ENCODE measurements at regions not wholly inside any gene's neighbourhood (a gene's known extent, or its start where the extent isn't known, plus 50 kb on each side); places are given as distances from the start of the nearest gene placed in this dataset.
A peak's percentile ranks its signal among the peaks of the same experiment; 100 is the strongest.
"Not testable (repeated sequence)": the region's sequence is repeated elsewhere in the genome, so short reads cannot be mapped to it uniquely, and the experiment has no call there.

DNA sequence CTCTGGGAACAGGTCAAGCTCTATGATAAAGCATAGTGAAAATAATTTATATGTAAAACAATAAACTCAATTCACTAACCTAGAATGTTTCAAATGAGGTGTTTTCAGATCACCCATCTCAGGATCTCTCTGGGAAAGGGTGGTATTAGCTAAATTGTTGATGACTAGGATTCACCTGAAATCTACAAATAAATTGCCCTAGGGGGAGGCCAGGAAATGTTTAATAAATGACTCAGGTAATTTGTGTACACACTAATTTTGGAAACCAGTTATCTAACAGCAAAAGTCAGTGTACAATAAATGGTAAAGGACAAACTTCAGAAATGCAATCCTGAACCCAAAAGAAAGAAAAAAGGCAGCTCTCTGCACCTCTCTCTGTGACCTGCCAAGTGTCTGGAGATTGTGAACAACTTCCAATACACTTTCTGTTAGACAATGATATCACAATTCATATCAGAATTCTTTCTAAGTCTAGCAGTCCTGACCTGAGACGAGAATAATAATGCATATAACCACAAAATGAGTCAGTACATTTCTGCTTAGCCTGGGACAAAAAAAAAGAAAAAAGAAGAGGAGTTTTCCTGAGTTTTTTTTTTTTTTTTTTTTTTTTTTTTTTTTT, 760.0 kb downstream of the EPHA4 start:
- no peak overlapping the region for H3K9ac ChIP-seq (ENCODE audit: low read depth, low read length)
- H3K36me3 ChIP-seq (ENCODE audit: insufficient read depth, low read length), result no peaks in the 10 kb centered on the region

DNA sequence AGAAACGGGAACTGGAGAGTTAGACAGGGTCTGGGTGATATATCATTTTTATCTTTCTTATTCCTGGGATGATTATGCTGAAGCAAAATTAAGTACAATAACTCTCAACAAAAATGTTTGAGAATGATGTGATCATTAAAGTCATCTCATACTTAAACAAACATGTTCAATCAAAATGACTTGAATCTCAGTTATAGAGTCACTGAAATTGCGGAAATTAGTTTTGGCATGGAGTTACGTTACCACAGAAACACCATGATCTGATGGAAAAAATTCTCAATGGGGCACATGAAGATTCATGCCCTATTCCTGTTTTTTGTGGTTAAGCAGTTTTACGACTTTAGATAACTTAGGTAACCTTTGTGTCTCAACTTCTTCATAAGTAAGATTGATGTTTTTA, 757.7 kb downstream of the EPHA4 start:
- H3K9ac ChIP-seq (ENCODE audit: low read depth, low read length), result no peak overlapping the region
- no peaks in the 10 kb centered on the region for H3K9me3 ChIP-seq (replicated peaks; ENCODE audit: low read length)
- H3K27me3 ChIP-seq (ENCODE audit: control insufficient read depth, insufficient read depth, low read length), result no peaks in the 10 kb centered on the region
- no peaks in the 10 kb centered on the region for H3K36me3 ChIP-seq (ENCODE audit: insufficient read depth, low read length)
- peaks cover 15% of the 10 kb centered on the region for H3K4me1 ChIP-seq (ENCODE audit: control insufficient read depth, insufficient read depth, low read length)
- H3K4me2 ChIP-seq (ENCODE audit: low read length), result no peak overlapping the region
- no peak overlapping the region for H3K4me3 ChIP-seq (ENCODE audit: low read length)

More for the DNA sequence above, 760.0 kb downstream of the EPHA4 start:
- no peaks in the 10 kb centered on the region for H3K9me3 ChIP-seq (replicated peaks; ENCODE audit: low read length)
- H3K4me1 ChIP-seq (ENCODE audit: control insufficient read depth, insufficient read depth, low read length), result peaks cover 15% of the 10 kb centered on the region
- no peak overlapping the region for H3K4me3 ChIP-seq (ENCODE audit: low read length)
- H3K4me2 ChIP-seq (ENCODE audit: low read length), result peak overlapping the region; percentile 8
- no peaks in the 10 kb centered on the region for H3K27me3 ChIP-seq (ENCODE audit: control insufficient read depth, insufficient read depth, low read length)

DNA sequence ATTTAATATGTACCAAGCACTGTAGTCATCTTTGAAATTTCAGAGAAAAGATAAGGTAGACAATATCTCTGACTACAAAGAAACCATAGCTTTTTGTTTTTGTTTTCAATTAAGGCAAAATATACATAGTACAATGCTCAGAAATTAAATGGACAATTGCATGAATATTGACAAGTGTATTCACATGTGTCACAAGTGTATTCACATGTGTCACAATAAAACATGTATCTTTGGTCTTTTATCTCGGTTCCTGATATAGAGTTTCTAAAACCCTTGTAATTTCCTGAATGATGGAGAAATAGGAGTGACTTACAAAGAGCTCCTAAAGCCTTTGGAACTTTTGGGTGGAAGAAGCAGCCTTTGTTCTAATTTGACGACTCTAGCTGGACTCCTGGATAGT, 756.4 kb downstream of the EPHA4 start:
- H3K4me1 ChIP-seq (ENCODE audit: control insufficient read depth, insufficient read depth, low read length), result peaks cover 15% of the 10 kb centered on the region
- H3K27me3 ChIP-seq (ENCODE audit: control insufficient read depth, insufficient read depth, low read length), result no peaks in the 10 kb centered on the region
- H3K36me3 ChIP-seq (ENCODE audit: insufficient read depth, low read length), result no peaks in the 10 kb centered on the region
- no peak overlapping the region for H3K4me3 ChIP-seq (ENCODE audit: low read length)
- H3K9ac ChIP-seq (ENCODE audit: low read depth, low read length), result no peak overlapping the region
- H3K4me2 ChIP-seq (ENCODE audit: low read length), result no peak overlapping the region
- no peaks in the 10 kb centered on the region for H3K9me3 ChIP-seq (replicated peaks; ENCODE audit: low read length)

DNA sequence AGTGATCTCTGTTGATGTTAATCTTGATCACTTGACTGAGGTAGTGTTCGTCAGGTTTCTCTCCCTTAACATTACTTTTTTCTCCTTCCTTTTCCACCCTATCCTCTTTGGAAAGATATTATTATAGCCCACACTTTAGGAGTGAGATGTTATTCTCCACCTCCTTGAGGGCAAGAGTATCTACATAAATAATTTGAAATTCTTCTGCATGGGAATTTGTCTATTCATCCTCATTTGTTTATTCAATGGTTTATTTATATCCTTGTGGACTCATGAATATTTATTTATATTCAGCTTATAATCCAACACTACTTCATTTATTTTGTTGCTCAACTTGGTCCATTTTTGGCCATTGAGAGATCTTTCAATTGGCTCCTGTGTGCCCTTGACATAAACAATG, 750.4 kb downstream of the EPHA4 start:
- Histone ChIP-seq H3K4me1 (ENCODE audit: control insufficient read depth, insufficient read depth, low read length) (no peaks in the 10 kb centered on the region), H3K27me3 (ENCODE audit: control insufficient read depth, insufficient read depth, low read length) (no peaks in the 10 kb centered on the region), H3K9me3 (replicated peaks; ENCODE audit: low read length) (no peaks in the 10 kb centered on the region), H3K4me2 (ENCODE audit: low read length) (no peak overlapping the region), H3K4me3 (ENCODE audit: low read length) (no peak overlapping the region), H3K9ac (ENCODE audit: low read depth, low read length) (no peak overlapping the region), H3K36me3 (ENCODE audit: insufficient read depth, low read length) (no peaks in the 10 kb centered on the region)

DNA sequence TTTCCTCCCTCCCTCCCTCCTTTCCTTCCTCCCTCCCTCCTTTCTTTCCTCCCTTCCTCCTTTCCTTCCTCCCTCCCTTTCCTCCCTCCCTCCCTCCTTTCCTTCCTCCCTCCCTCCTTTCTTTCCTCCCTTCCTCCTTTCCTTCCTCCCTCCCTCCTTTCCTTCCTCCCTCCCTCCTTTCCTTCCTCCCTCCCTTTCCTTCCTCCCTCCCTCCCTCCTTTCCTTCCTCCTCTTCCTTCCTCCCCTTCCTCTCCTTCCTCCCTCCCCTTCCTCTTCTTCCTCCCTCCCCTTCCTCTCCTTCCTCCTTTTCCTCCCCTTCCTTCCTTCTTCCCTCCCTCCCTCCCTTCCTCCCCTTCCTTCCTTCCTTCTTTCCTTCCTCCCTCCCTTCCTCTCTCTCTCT, 748.5 kb downstream of the EPHA4 start:
- H3K9ac ChIP-seq (ENCODE audit: low read depth, low read length); H3K4me2 ChIP-seq (ENCODE audit: low read length); H3K27me3 ChIP-seq (ENCODE audit: control insufficient read depth, insufficient read depth, low read length); H3K4me3 ChIP-seq (ENCODE audit: low read length); H3K4me1 ChIP-seq (ENCODE audit: control insufficient read depth, insufficient read depth, low read length); H3K9me3 ChIP-seq (replicated peaks; ENCODE audit: low read length); H3K36me3 ChIP-seq (ENCODE audit: insufficient read depth, low read length): not testable (repeated sequence)

DNA sequence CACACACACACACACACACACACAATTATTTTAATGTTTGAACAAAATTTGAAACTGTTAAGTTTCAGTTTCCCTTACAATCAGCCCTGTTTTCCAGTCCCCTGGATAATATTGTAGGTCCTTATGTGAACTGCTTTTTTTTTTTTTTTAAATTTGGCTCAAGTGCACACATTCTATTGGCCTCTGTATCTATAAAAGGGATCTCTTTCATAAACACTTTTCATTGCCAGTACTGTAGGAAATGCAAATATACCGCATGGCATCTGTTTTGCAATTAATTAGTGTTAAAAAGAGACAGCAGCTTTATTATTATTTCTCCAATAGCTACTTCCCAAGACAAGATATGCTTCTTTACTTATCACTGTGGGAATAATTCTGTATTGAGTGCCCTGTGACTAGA, 738.7 kb downstream of the EPHA4 start:
- no peak overlapping the region for H3K9ac ChIP-seq (ENCODE audit: low read depth, low read length)
- H3K9me3 ChIP-seq (replicated peaks; ENCODE audit: low read length), result no peaks in the 10 kb centered on the region
- H3K36me3 ChIP-seq (ENCODE audit: insufficient read depth, low read length), result no peaks in the 10 kb centered on the region
- no peaks in the 10 kb centered on the region for H3K27me3 ChIP-seq (ENCODE audit: control insufficient read depth, insufficient read depth, low read length)
- no peak overlapping the region for H3K4me3 ChIP-seq (ENCODE audit: low read length)
- H3K4me2 ChIP-seq (ENCODE audit: low read length), result no peak overlapping the region
- peaks cover 17% of the 10 kb centered on the region for H3K4me1 ChIP-seq (ENCODE audit: control insufficient read depth, insufficient read depth, low read length)

DNA sequence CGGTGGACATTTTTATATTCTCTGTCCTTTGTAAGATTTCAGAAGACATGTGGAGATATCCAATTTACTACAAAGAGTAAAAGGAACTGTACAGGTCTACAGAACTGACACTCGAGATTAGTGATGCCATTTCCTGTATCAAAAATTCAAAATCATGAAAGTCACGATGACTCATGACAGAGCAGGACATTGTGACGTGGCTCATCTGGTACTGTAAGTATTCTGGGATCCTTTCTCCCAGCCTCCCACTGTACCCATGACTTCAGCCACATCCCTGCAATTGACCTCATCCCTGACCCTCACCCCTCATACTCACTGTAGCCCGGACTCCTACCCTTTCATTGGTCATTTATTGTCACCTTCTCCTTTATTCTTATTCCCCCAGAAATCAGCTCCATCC, 736.5 kb downstream of the EPHA4 start:
- Histone ChIP-seq H3K36me3 (ENCODE audit: insufficient read depth, low read length) (no peaks in the 10 kb centered on the region), H3K27me3 (ENCODE audit: control insufficient read depth, insufficient read depth, low read length) (no peaks in the 10 kb centered on the region), H3K4me3 (ENCODE audit: low read length) (no peak overlapping the region), H3K4me1 (ENCODE audit: control insufficient read depth, insufficient read depth, low read length) (peaks cover 17% of the 10 kb centered on the region), H3K9me3 (replicated peaks; ENCODE audit: low read length) (no peaks in the 10 kb centered on the region), H3K4me2 (ENCODE audit: low read length) (peak overlapping the region; percentile 12), H3K9ac (ENCODE audit: low read depth, low read length) (no peak overlapping the region)

DNA sequence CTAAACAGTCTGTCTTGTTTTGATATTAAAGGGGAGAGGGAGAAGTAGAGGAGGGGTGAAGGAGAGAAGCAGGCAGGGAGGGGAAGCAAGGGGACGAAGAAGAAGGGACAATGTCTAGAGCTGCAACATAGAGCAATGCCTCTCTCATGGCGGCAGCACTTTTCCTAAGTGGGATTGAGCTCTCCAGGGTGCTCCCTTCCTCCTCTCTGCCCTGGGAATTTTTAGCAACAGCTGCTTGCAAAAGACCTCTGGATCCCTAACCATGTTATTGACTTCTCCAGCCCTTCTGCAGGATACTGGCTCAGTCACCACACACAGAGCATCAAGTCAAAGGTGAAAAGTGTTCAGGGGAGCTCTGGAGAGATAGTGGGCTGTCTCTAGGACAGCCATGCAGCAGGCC, 734.9 kb downstream of the EPHA4 start:
- no peak overlapping the region for H3K4me3 ChIP-seq (ENCODE audit: low read length)
- H3K4me2 ChIP-seq (ENCODE audit: low read length), result no peak overlapping the region
- H3K4me1 ChIP-seq (ENCODE audit: control insufficient read depth, insufficient read depth, low read length), result peaks cover 17% of the 10 kb centered on the region
- H3K9ac ChIP-seq (ENCODE audit: low read depth, low read length), result no peak overlapping the region
- H3K36me3 ChIP-seq (ENCODE audit: insufficient read depth, low read length), result no peaks in the 10 kb centered on the region
- H3K9me3 ChIP-seq (replicated peaks; ENCODE audit: low read length), result no peaks in the 10 kb centered on the region
- no peaks in the 10 kb centered on the region for H3K27me3 ChIP-seq (ENCODE audit: control insufficient read depth, insufficient read depth, low read length)

DNA sequence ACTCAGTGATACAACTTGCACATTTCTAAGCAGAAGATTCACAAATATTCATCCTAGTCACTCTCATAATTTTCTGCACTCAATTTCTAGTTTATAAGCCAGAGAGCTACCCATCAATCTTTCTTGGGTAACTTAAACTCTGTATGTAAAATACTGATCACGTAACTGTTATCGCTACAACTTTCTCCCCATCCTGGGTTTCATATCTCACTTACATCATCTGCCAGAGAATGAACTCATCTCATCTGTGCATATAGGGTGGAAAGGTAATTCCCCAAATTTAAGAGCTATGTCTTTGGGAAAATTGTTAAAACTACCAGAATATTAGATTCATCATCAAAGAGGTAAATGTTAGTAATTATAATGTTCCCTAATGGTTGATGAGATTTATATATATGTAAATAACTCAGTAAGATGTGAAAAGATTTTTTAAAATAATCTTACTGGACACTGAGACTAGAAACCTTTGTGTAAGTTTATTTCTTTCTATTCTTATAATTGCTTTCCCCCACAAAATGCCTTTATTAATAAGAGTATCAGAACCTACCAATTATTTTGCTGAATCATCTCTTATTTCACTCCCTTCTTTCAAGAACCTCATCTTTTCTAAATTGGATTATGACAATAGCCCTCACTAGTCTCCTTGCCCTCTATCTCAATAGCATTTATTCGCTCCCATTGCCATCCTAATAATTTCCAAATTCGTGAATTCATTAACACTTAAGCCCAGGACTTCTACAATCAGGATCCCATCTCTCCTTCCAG, 729.0 kb downstream of the EPHA4 start:
- Histone ChIP-seq H3K4me3 (ENCODE audit: low read length) (no peak overlapping the region), H3K4me1 (ENCODE audit: control insufficient read depth, insufficient read depth, low read length) (peaks cover 10% of the 10 kb centered on the region), H3K27me3 (ENCODE audit: control insufficient read depth, insufficient read depth, low read length) (no peaks in the 10 kb centered on the region), H3K4me2 (ENCODE audit: low read length) (no peak overlapping the region), H3K9ac (ENCODE audit: low read depth, low read length) (no peak overlapping the region), H3K36me3 (ENCODE audit: insufficient read depth, low read length) (no peaks in the 10 kb centered on the region), H3K9me3 (replicated peaks; ENCODE audit: low read length) (no peaks in the 10 kb centered on the region)

DNA sequence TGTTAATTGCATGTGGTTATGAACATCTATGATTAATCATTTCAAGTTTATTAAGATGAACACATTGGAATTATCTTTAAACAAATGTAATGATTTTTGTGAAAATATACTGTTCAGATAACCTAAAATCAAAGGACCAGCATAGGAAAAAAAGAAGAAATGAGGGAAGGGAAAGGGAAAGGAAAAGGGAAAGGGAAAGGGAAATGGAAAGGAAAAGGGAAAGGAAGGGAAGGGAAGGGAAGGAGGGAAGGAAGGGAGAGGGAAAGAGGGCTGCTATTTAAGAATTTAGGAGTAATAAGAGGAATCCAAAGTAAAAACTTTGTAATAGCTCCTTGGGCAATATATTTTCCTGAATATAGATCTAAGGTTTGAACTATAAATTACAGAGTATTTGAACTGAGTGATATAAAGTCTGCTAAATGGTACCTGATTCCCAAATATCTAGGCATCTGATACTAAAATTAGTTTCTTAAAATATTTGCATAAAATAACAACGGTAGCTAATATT, 726.3 kb downstream of the EPHA4 start:
- Histone ChIP-seq H3K36me3 (ENCODE audit: insufficient read depth, low read length) (no peaks in the 10 kb centered on the region), H3K9me3 (replicated peaks; ENCODE audit: low read length) (no peaks in the 10 kb centered on the region)

DNA sequence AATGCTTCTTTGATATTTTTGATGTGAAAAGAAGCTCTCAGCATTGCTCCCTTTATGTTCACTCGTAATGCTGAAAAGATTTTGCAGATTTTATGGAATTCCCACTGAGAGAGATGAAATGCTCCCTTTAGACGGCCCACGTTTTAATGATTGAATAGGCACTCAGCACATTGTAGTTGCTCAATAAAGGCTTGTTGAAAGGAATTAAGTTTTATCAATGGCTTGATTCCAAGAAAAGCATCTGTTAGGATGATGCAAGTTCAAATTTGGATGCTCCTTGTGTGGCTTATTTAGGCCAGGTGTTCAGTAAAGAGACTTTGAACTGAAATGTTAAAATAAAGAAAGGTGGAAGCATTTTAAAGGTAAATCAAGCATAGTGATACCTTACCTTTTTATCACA, 725.1 kb downstream of the EPHA4 start:
- H3K36me3 ChIP-seq (ENCODE audit: insufficient read depth, low read length), result no peaks in the 10 kb centered on the region
- no peak overlapping the region for H3K9ac ChIP-seq (ENCODE audit: low read depth, low read length)
- no peaks in the 10 kb centered on the region for H3K9me3 ChIP-seq (replicated peaks; ENCODE audit: low read length)
- no peak overlapping the region for H3K4me3 ChIP-seq (ENCODE audit: low read length)
- H3K4me1 ChIP-seq (ENCODE audit: control insufficient read depth, insufficient read depth, low read length), result peaks cover 16% of the 10 kb centered on the region
- peak overlapping the region; percentile 57 for H3K4me2 ChIP-seq (ENCODE audit: low read length)
- H3K27me3 ChIP-seq (ENCODE audit: control insufficient read depth, insufficient read depth, low read length), result no peaks in the 10 kb centered on the region

More for the DNA sequence above, 726.3 kb downstream of the EPHA4 start:
- Histone ChIP-seq H3K9ac (ENCODE audit: low read depth, low read length) (no peak overlapping the region), H3K4me2 (ENCODE audit: low read length) (no peak overlapping the region), H3K4me1 (ENCODE audit: control insufficient read depth, insufficient read depth, low read length) (peaks cover 16% of the 10 kb centered on the region), H3K27me3 (ENCODE audit: control insufficient read depth, insufficient read depth, low read length) (no peaks in the 10 kb centered on the region), H3K4me3 (ENCODE audit: low read length) (no peak overlapping the region)

DNA sequence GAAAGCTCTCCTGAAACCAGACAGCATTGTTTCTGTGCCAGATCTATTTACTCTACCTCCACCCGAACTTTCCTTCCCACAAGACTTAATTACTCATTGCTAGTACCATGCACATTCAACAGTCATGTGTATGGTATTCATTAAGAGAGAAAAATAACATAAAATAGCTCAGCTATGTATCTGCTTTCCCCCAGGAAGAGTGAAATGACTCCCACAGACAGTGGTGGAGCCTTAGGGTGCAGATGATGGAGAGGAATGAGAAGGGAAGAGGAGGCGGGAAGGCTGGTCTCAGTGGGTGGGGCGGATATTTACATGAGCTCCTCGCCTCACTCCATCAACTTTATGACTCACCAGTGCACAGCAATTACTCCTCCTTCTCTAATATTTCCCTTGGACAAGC, 724.5 kb downstream of the EPHA4 start:
- Histone ChIP-seq H3K9me3 (replicated peaks; ENCODE audit: low read length) (no peaks in the 10 kb centered on the region), H3K36me3 (ENCODE audit: insufficient read depth, low read length) (no peaks in the 10 kb centered on the region), H3K4me3 (ENCODE audit: low read length) (no peak overlapping the region)

More for the DNA sequence above, 724.5 kb downstream of the EPHA4 start:
- H3K27me3 ChIP-seq (ENCODE audit: control insufficient read depth, insufficient read depth, low read length), result no peaks in the 10 kb centered on the region
- peak overlapping the region; percentile 57 for H3K4me2 ChIP-seq (ENCODE audit: low read length)
- peaks cover 16% of the 10 kb centered on the region for H3K4me1 ChIP-seq (ENCODE audit: control insufficient read depth, insufficient read depth, low read length)
- no peak overlapping the region for H3K9ac ChIP-seq (ENCODE audit: low read depth, low read length)
